ENCODE measurements at regions not wholly inside any gene's neighbourhood (a gene's known extent, or its start where the extent isn't known, plus 50 kb on each side); places are given as distances from the start of the nearest gene placed in this dataset.

DNA sequence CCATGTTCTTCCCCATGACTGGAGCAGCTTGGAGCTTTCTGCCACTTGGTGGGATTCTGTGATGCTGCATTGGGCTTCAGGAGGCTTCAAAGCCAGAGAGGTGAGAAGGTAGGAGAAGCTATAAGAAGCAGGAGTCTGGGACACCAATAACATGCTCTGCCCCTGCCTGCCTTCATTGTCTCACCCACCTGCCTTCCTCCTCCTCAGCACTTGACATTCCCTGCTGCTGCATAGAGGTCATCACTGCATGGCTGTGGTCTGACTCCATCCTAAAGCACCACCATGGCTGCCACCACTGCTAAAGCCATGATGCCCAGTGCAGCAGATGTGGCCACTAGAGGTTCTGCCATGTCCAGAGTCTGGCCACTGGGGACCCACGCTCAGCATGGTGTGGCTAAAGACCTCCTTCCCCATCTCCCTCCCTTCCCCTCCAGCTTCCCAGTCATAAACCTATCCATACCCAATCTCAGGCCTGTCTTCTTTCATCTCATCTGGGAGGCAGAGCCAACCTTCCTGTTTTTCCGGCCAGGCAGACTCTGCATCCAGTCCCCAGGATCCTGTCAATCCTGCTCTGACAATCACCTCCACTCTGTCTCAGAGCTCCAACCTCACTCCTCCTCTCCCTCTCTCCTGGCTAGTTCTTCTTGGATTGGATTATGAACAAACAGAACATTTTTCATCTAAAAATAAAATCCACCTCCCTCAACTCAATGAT is 285.1 kb upstream of the POU3F1 start:
- no peak for DNase-seq (ENCODE audit: insufficient read length, low spot score)
- TF ChIP-seq PAX5 (IDR thresholded peaks at IDR 0.05; ENCODE audit: insufficient read depth, low read length, severe bottlenecking): no peak
- no peak for TF ChIP-seq POLR2AphosphoS5 (IDR thresholded peaks at IDR 0.05; ENCODE audit: low read depth, low read length)
- no peak for FAIRE-seq

DNA sequence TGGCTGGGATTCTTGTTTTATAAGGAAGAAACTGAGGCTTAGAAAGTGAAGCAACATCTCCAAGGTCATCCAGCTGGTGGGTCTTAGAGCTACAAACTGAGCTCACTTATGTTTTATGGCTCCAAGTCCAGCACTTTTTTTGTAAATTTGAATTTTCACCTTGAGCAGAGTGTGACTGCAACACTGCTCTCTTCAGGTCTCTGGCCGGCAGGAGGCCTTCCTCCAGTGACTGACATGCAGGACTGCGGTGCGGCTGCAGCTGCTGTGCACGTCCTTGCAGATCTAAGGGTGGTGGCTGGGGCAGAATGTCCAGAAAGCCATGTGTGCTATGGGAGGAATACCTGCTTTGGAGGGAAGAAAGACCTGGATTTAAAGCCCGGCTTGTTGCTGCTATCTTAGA is 284.2 kb upstream of the POU3F1 start:
- FAIRE-seq (no peak), DNase-seq (ENCODE audit: insufficient read length, low spot score) (no peak)
- TF ChIP-seq SPI1 (IDR thresholded peaks at IDR 0.05; ENCODE audit: low read depth, low read length) (no peak), POLR2AphosphoS5 (IDR thresholded peaks at IDR 0.05; ENCODE audit: low read depth, low read length) (no peak), POLR2A (IDR thresholded peaks at IDR 0.05; ENCODE audit: low read depth, low read length) (no peak), POU2F2 (IDR thresholded peaks at IDR 0.05; ENCODE audit: low read depth, low read length) (no peak), PAX5 (IDR thresholded peaks at IDR 0.05; ENCODE audit: insufficient read depth, low read length, severe bottlenecking) (no peak), TAF1 (IDR thresholded peaks at IDR 0.05; ENCODE audit: low read depth, low read length) (no peak)

DNA sequence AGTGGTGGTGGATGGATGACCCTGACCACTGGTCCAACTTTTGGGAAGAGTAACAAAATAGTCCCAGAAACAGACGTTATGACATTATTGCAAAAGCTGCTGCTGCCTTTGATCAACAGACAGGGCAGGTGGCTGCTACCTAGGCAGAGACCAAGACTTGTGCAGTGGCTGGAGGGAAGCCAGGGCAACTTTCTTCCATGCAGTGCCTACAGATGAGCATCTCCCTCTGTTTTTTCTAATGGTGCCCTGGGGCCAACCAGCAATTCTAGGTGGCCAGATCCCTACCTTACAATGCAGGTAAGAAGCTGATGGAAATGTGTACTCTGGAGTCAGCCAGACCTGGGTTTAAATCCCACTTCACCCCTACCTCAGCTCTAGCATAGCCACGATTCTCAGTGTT is 283.1 kb upstream of the POU3F1 start:
- DNase-seq (ENCODE audit: insufficient read length, low spot score): no peak
- no peak for FAIRE-seq
- TF ChIP-seq TAF1 (IDR thresholded peaks at IDR 0.05; ENCODE audit: low read depth, low read length) (no peak), POLR2A (IDR thresholded peaks at IDR 0.05; ENCODE audit: low read depth, low read length) (no peak), SPI1 (IDR thresholded peaks at IDR 0.05; ENCODE audit: low read depth, low read length) (no peak), PAX5 (IDR thresholded peaks at IDR 0.05; ENCODE audit: insufficient read depth, low read length, severe bottlenecking) (no peak), POLR2AphosphoS5 (IDR thresholded peaks at IDR 0.05; ENCODE audit: low read depth, low read length) (no peak), POU2F2 (IDR thresholded peaks at IDR 0.05; ENCODE audit: low read depth, low read length) (no peak)

DNA sequence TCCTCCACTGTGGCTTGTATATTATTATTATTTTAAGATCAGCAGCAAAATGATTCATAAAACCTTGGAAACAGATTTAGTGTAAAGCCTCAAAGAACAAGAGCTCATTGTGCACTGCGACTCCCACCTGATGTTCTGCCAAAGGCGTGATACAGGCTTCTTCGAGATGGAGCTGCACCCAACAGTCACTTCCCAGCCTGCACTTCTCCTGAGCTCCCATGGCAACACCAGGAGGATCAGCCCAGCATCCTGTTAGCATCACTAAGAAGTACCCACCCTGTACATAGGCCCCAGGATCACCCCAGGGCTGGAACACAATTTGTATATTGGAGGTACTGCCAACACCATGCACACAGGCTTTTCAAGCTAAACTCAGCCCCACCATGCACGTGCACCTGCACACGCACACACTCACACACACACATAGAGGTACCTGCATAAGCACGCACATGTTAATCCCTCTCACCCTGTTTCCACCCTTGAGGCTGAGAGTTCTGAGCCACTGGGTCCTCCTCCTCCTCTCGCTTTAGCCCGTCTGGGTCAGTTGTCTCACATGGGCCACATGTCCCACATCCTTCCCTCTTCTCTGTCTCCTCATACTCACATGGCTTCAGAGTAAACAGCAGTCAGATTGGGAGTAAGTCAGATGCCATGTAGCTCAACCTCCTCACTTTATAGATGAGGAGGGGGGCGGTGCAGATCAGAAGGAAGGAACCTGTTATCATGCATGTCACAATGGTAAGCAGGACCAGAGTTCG is 281.9 kb upstream of the POU3F1 start:
- no peak for FAIRE-seq
- TF ChIP-seq SPI1 (IDR thresholded peaks at IDR 0.05; ENCODE audit: low read depth, low read length): no peak
- TF ChIP-seq POLR2AphosphoS5 (IDR thresholded peaks at IDR 0.05; ENCODE audit: low read depth, low read length): no peak
- TF ChIP-seq TAF1 (IDR thresholded peaks at IDR 0.05; ENCODE audit: low read depth, low read length): no peak
- TF ChIP-seq POLR2A (IDR thresholded peaks at IDR 0.05; ENCODE audit: low read depth, low read length): no peak
- no peak for TF ChIP-seq POU2F2 (IDR thresholded peaks at IDR 0.05; ENCODE audit: low read depth, low read length)
- no peak for TF ChIP-seq PAX5 (IDR thresholded peaks at IDR 0.05; ENCODE audit: insufficient read depth, low read length, severe bottlenecking)

GRCh38 chr1:38327559-38327973 is 281.0 kb upstream of the POU3F1 start:
- TF ChIP-seq SPI1 (IDR thresholded peaks at IDR 0.05; ENCODE audit: low read depth, low read length) (no peak), PAX5 (IDR thresholded peaks at IDR 0.05; ENCODE audit: insufficient read depth, low read length, severe bottlenecking) (no peak), POU2F2 (IDR thresholded peaks at IDR 0.05; ENCODE audit: low read depth, low read length) (no peak), POLR2AphosphoS5 (IDR thresholded peaks at IDR 0.05; ENCODE audit: low read depth, low read length) (no peak)
- no peak for FAIRE-seq
- DNase-seq (ENCODE audit: insufficient read length, low spot score): no peak

More for the DNA sequence above, 281.9 kb upstream of the POU3F1 start:
- no peak for DNase-seq (ENCODE audit: insufficient read length, low spot score)

- no peak for FAIRE-seq
- DNase-seq (ENCODE audit: insufficient read length, low spot score): no peak
- no peak for TF ChIP-seq PAX5 (IDR thresholded peaks at IDR 0.05; ENCODE audit: insufficient read depth, low read length, severe bottlenecking)
- no peak for TF ChIP-seq POLR2AphosphoS5 (IDR thresholded peaks at IDR 0.05; ENCODE audit: low read depth, low read length)
- TF ChIP-seq POU2F2 (IDR thresholded peaks at IDR 0.05; ENCODE audit: low read depth, low read length): no peak
- TF ChIP-seq POLR2A (IDR thresholded peaks at IDR 0.05; ENCODE audit: low read depth, low read length): no peak
- TF ChIP-seq SPI1 (IDR thresholded peaks at IDR 0.05; ENCODE audit: low read depth, low read length): no peak
- TF ChIP-seq TAF1 (IDR thresholded peaks at IDR 0.05; ENCODE audit: low read depth, low read length): no peak
These were observed 280.3 kb upstream of the POU3F1 start for GRCh38 chr1:38326856-38327255.

DNA sequence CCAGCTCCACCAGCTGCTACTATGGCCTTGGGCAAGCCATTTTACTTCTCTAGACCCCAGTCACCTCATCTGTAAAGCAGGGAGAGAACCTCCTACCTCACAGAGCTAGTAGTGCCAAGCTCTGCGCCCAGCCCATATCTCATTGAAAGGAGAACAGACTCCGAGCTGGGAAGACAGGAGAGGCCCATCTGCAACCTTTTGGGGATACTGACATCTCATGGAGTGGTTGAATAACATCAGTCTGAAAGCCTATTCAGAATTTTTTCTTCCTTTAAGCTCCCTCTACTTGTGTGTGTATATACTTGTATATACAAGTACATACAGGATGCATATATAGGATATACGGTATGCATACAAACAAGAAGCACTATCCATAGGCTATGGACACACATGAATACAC is 279.5 kb upstream of the POU3F1 start:
- DNase-seq (ENCODE audit: insufficient read length, low spot score): no peak

DNA sequence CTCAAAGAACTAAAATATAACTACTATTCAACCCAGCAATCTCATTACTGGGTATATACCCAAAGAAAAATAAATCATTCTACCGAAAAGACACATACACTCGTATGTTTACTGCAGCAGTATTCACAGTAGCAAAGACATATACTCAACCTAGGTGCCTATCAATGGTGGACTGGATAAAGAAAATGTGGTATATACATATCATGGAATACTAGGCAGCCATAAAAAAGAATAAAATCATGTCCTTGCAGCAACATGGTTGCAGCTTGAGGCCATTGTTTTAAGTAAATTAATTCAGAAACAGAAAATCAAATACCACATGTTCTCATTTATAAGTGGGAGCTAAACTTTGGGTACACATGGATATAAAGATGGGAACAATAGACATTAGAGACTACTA is 266.2 kb upstream of the POU3F1 start:
- FAIRE-seq: no peak
- DNase-seq (ENCODE audit: insufficient read length, low spot score): no peak
- TF ChIP-seq PAX5 (IDR thresholded peaks at IDR 0.05; ENCODE audit: insufficient read depth, low read length, severe bottlenecking) (no peak), SPI1 (IDR thresholded peaks at IDR 0.05; ENCODE audit: low read depth, low read length) (no peak), TAF1 (IDR thresholded peaks at IDR 0.05; ENCODE audit: low read depth, low read length) (no peak), POU2F2 (IDR thresholded peaks at IDR 0.05; ENCODE audit: low read depth, low read length) (no peak), POLR2A (IDR thresholded peaks at IDR 0.05; ENCODE audit: low read depth, low read length) (no peak), POLR2AphosphoS5 (IDR thresholded peaks at IDR 0.05; ENCODE audit: low read depth, low read length) (no peak)

More for the DNA sequence above, 279.5 kb upstream of the POU3F1 start:
- no peak for FAIRE-seq
- TF ChIP-seq SPI1 (IDR thresholded peaks at IDR 0.05; ENCODE audit: low read depth, low read length): no peak
- no peak for TF ChIP-seq POLR2AphosphoS5 (IDR thresholded peaks at IDR 0.05; ENCODE audit: low read depth, low read length)

- no peak for DNase-seq (ENCODE audit: insufficient read length, low spot score)
- TF ChIP-seq POLR2A (IDR thresholded peaks at IDR 0.05; ENCODE audit: low read depth, low read length) (no peak), POU2F2 (IDR thresholded peaks at IDR 0.05; ENCODE audit: low read depth, low read length) (no peak), POLR2AphosphoS5 (IDR thresholded peaks at IDR 0.05; ENCODE audit: low read depth, low read length) (no peak), TAF1 (IDR thresholded peaks at IDR 0.05; ENCODE audit: low read depth, low read length) (no peak), PAX5 (IDR thresholded peaks at IDR 0.05; ENCODE audit: insufficient read depth, low read length, severe bottlenecking) (no peak), SPI1 (IDR thresholded peaks at IDR 0.05; ENCODE audit: low read depth, low read length) (no peak)
- no peak for FAIRE-seq
These were observed 263.5 kb upstream of the POU3F1 start for GRCh38 chr1:38310079-38310478.

DNA sequence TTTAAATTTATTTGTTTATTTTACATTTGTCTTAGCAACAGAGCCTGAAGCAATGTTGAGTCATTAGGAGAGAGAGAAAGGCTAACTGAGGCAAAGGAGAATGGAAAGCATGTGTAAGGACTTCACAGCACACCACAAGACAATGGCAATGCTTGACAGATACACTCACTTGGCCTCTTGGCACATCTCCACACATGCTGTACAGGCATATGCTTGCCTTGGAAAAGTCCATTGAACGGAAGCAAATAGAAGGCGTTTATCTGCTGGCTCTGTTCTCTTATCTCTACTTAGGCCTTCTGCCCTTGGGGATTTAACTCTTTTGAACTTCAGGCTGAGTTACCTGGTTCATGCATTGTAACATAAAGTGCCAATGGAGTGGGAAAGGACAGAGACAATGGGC is 262.2 kb upstream of the POU3F1 start:
- no peak for FAIRE-seq

More for the DNA sequence above, 262.2 kb upstream of the POU3F1 start:
- DNase-seq (ENCODE audit: insufficient read length, low spot score): no peak
- TF ChIP-seq POU2F2 (IDR thresholded peaks at IDR 0.05; ENCODE audit: low read depth, low read length) (no peak), POLR2A (IDR thresholded peaks at IDR 0.05; ENCODE audit: low read depth, low read length) (no peak), TAF1 (IDR thresholded peaks at IDR 0.05; ENCODE audit: low read depth, low read length) (no peak), POLR2AphosphoS5 (IDR thresholded peaks at IDR 0.05; ENCODE audit: low read depth, low read length) (no peak), SPI1 (IDR thresholded peaks at IDR 0.05; ENCODE audit: low read depth, low read length) (no peak), PAX5 (IDR thresholded peaks at IDR 0.05; ENCODE audit: insufficient read depth, low read length, severe bottlenecking) (no peak)

All from GM12891 (cell line).